ENCODE measurements at regions not wholly inside any gene's neighbourhood (a gene's known extent, or its start where the extent isn't known, plus 50 kb on each side); places are given as distances from the start of the nearest gene placed in this dataset.

- no peak for DNase-seq (ENCODE audit: low read depth in 1 of 2, low spot score in 1 of 2)
Observed at GRCh38 chr2:121038891-121039616, 245.9 kb downstream of the TFCP2L1 start.

DNA sequence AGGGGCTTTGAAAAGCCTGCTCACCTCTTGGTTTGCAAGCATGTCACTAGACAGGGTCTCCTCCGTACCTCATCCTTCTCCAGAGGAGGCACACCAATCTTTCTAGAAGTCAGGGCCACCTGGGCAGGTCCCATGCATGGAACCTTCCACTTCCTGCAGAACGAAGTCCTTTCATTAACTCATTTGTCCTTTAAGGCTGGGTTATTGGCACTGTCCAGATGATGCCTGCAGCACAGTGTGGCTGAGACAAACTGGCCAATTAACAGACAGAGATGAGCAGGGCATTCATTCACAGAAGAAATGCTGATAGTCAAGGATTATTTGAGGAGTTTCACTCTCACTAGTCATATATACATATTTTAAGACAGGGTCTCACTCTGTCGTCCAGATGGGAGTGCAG lies 245.3 kb downstream of the TFCP2L1 start:
- DNase-seq (ENCODE audit: low read depth in 1 of 2, low spot score in 1 of 2), result no peak

- DNase-seq (ENCODE audit: low read depth in 1 of 2, low spot score in 1 of 2), result no peak
Observed at GRCh38 chr2:121041516-121041915, 243.5 kb downstream of the TFCP2L1 start.

GRCh38 chr2:121043061-121043826 lies 241.8 kb downstream of the TFCP2L1 start:
- DNase-seq (ENCODE audit: low read depth in 1 of 2, low spot score in 1 of 2), result no peak

DNA sequence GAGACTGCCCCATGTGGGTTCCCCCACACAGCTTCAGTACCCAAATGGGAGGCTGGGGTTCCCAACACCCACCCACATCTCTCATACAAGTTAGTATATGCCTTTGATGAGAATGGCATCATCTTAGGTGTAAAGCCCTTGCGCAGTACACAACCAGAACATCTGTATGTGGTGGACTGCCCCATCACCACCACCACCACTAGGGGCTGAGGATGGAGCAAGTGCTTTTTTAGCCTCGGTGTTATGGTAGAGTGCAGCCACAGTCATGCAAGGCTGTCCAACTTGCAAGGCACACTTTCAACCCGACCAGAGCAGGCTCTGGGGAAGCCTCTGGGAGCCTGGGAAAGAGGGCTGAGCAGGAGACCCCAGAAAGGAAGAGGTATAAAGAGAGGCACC lies 241.2 kb downstream of the TFCP2L1 start:
- DNase-seq (ENCODE audit: low read depth in 1 of 2, low spot score in 1 of 2), result no peak

DNA sequence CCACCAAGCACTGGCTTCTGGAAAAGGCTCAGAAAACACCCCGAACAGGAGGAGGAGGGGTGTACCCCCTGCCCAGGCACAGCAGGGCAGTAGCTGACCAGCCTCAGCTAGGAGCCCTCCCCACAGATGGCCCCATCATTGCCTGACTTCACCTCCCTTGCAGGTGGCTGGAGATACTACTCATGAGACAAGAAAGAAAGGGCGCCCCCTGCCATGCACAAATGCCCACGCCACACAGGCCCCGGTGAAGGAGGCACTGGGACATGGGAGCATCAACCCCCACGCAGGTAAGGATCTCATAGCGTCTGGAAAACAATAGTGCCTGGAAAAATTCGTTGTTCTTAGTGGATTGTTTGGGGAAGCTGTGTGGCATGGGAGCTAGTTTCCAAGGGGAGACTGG lies 240.6 kb downstream of the TFCP2L1 start:
- no peak for DNase-seq (ENCODE audit: low read depth in 1 of 2, low spot score in 1 of 2)

DNA sequence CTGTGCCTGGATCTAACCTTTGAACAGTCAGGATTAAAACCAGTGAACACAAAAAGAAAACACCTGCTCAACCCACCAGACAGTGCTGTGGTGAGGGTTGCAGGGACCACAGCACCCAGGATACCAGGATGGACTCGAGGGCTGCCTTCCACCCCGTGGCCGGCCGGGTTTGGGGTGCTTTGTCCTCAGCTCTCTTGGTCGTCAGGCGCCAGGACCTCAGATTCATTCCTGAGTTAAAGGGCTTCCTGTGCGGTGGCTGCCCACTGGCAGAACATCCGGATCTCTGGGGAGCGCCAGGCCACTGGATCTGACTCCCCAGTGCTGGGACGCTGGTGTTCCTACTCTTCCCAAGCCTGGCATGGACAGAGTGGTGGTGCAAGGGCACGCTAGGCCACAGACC lies 239.8 kb downstream of the TFCP2L1 start:
- DNase-seq (ENCODE audit: low read depth in 1 of 2, low spot score in 1 of 2), result no peak

GRCh38 chr2:121046335-121046734 lies 238.7 kb downstream of the TFCP2L1 start:
- no peak for DNase-seq (ENCODE audit: low read depth in 1 of 2, low spot score in 1 of 2)

GRCh38 chr2:121047383-121047782 lies 237.6 kb downstream of the TFCP2L1 start:
- DNase-seq (ENCODE audit: low read depth in 1 of 2, low spot score in 1 of 2), result no peak

- DNase-seq (ENCODE audit: low read depth in 1 of 2, low spot score in 1 of 2), result no peak
Observed at GRCh38 chr2:121049131-121049530, 235.9 kb downstream of the TFCP2L1 start.

DNA sequence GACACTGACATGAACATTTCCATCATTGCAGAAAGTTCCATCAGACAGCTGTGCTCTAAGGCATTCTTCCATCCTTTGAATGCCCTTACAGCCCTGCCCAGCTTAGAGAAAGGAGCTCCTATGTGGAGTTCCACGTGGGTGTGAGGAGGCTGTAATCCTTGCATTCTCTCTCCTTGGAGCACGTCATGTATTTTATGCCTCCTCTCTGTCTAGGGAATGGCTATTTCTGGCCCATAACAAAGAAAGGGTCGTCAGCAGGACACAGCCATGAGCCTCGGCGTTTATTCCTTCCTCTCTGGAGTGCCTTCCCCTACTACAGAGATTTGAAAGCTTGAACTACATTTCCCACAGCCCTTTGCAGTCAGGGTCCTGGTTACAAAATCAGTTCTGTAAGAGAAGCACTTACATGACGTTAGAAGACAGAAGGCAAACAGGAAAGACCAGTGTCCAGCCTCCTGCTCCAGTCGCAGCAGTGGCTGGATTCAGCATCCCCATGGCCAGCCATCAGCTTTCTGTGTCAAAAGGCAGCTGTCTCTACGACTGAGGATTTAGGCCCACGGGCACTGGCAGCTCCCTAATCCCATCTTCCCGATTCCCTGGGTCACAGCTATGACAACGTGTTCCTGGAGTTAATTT lies 234.9 kb downstream of the TFCP2L1 start:
- DNase-seq (ENCODE audit: low read depth in 1 of 2, low spot score in 1 of 2), result no peak

DNA sequence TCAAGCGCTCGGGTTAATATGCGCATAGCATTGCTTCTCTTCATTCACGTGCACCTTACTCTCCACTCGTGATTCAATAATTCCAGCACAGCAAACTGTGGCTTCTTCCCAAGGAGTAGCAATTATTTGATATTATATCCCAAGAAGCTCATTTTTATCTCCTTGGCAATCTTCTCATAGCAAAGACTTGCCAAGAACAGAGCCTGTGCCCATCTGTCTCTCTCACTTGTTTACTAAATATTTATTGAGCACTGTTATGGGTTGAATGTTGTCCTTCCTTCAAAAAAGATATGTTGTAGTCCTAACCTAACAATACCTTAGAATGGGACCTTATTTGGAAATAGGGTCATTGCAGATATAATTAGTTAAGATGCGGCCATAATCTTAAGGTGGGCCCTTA lies 233.7 kb downstream of the TFCP2L1 start:
- no peak for DNase-seq (ENCODE audit: low read depth in 1 of 2, low spot score in 1 of 2)

DNA sequence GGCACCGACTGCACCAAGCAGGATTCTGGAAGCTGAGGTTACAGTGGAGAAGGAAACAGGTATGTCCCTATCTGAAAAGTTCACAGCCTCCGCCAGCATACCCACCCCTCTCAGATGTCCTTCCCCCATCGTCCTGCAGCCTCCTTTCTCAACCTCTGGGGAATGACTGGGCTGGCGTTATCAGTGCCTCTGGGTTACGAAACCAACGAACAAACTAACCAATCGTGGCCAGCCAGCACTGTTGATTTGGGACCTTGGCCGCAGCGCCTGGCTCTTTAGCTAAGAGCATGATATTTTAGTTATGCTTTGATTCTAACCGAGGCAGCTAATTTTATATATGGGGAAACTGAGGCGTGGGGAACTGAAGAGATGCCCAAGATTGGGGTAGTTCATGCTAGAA lies 233.0 kb downstream of the TFCP2L1 start:
- DNase-seq (ENCODE audit: low read depth in 1 of 2, low spot score in 1 of 2), result no peak

GRCh38 chr2:121052521-121052920 lies 232.5 kb downstream of the TFCP2L1 start:
- no peak for DNase-seq (ENCODE audit: low read depth in 1 of 2, low spot score in 1 of 2)

DNA sequence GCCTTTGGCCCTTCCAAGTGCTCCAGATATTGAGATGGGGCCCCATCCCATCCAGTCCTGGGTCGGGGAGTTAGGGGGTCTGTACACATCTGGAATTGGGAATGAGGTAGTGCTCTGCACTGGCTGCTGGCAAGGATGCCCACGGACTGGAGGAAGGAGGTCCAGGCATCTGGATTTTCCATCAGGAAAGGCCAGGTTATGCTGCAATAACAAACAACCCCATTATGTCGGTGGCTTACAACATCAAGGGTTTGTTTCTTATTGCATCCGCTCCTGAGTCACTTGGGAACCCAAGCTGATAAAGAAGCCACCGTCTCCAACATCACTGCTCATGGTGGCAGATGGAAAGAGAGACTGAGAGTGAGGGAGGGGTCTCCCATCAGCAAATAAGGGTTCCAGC lies 229.9 kb downstream of the TFCP2L1 start:
- DNase-seq (ENCODE audit: low read depth in 1 of 2, low spot score in 1 of 2), result no peak

GRCh38 chr2:121055501-121055900 lies 229.5 kb downstream of the TFCP2L1 start:
- DNase-seq (ENCODE audit: low read depth in 1 of 2, low spot score in 1 of 2), result no peak

- DNase-seq (ENCODE audit: low read depth in 1 of 2, low spot score in 1 of 2), result no peak
Observed at GRCh38 chr2:121058852-121059558, 226.0 kb downstream of the TFCP2L1 start.

GRCh38 chr2:121059651-121060649 lies 225.1 kb downstream of the TFCP2L1 start:
- DNase-seq (ENCODE audit: low read depth in 1 of 2, low spot score in 1 of 2), result no peak

- no peak for DNase-seq (ENCODE audit: low read depth in 1 of 2, low spot score in 1 of 2)
Observed at GRCh38 chr2:121061633-121062032, 223.4 kb downstream of the TFCP2L1 start.

- DNase-seq (ENCODE audit: low read depth in 1 of 2, low spot score in 1 of 2), result no peak
Observed at GRCh38 chr2:121063471-121063870, 221.5 kb downstream of the TFCP2L1 start.
